ENCODE measurements at regions not wholly inside any gene's neighbourhood (a gene's known extent, or its start where the extent isn't known, plus 50 kb on each side); places are given as distances from the start of the nearest gene placed in this dataset.

DNA sequence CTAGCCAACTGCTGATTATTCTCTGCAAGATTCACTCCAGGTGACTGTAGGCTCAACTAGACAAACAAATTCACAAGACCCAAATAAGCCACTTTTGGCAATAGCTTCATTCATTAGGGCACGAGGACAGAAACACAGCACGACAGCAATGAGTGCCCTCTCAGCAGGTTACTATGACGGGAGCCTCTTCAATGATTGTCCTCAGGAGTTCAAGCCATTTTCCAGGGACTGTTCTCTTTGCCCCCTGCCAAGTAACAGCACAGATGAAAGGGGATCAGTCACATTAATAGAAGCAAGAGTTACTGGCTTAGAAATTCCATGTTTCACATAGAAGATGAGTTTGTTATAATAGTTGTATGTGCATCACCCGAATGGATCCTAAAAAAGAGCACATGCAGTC, 712.2 kb downstream of the CDH8 start:
- no peak for TF ChIP-seq GATA2 (IDR thresholded peaks at IDR 0.05; ENCODE audit: low read depth, low read length)
- no peak for TF ChIP-seq GATA3 (IDR thresholded peaks at IDR 0.05; ENCODE audit: low read depth, low read length)

DNA sequence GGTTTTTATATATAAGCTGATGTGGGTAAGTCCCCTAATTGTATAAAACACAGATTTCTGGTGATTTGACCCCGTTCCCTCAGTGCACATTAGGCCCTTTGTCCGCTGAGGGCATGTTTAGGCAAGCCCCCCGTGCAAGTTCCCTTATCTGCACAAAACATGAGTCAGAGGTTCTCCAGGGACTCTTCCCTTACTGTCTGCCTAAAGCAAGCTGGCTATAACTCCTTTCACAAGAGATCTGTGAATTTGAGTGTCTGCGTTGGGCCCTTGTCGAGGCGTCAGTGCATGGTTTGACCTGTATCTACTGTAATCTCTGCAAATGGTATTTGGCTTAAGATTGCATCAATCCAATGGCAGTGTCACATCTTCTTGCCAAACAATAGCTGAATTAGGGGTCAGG, 712.8 kb downstream of the CDH8 start:
- TF ChIP-seq GATA3 (IDR thresholded peaks at IDR 0.05; ENCODE audit: low read depth, low read length) (no peak), GATA2 (IDR thresholded peaks at IDR 0.05; ENCODE audit: low read depth, low read length) (0 out of 2 replicates have a peak, but pooled peaks have one; percentile 8)

GRCh38 chr16:61320791-61321190, 715.4 kb downstream of the CDH8 start:
- TF ChIP-seq GATA2 (IDR thresholded peaks at IDR 0.05; ENCODE audit: low read depth, low read length) (no peak), GATA3 (IDR thresholded peaks at IDR 0.05; ENCODE audit: low read depth, low read length) (no peak)

- TF ChIP-seq GATA3 (IDR thresholded peaks at IDR 0.05; ENCODE audit: low read depth, low read length): no peak
These were observed 722.3 kb downstream of the CDH8 start for GRCh38 chr16:61313931-61314330.

GRCh38 chr16:61309386-61309785, 726.9 kb downstream of the CDH8 start:
- no peak for TF ChIP-seq GATA3 (IDR thresholded peaks at IDR 0.05; ENCODE audit: low read depth, low read length)
- TF ChIP-seq GATA2 (IDR thresholded peaks at IDR 0.05; ENCODE audit: low read depth, low read length): no peak

GRCh38 chr16:61306204-61306603, 730.0 kb downstream of the CDH8 start:
- no peak for TF ChIP-seq GATA3 (IDR thresholded peaks at IDR 0.05; ENCODE audit: low read depth, low read length)
- TF ChIP-seq GATA2 (IDR thresholded peaks at IDR 0.05; ENCODE audit: low read depth, low read length): no peak

DNA sequence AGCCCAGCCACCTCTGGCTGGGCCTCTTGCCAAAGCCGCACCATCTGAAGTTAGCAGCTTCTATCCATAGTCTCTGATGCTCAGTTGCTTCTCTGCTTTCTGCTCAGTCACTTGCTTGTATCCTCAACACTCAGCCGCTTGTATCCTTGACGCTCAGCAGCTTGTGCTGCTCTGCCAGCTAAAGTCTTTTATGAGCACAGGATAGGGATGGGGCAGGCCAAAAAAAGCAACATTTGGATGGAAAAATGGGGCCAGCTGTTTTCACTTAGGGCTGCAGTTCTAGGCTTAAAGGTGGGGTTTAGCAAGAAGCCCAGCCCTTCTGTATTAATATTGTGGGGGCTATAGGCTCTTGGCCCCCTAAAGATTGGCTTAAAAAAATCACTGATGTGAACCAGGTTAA, 739.4 kb downstream of the CDH8 start:
- no peak for TF ChIP-seq GATA3 (IDR thresholded peaks at IDR 0.05; ENCODE audit: low read depth, low read length)
- no peak for TF ChIP-seq GATA2 (IDR thresholded peaks at IDR 0.05; ENCODE audit: low read depth, low read length)

DNA sequence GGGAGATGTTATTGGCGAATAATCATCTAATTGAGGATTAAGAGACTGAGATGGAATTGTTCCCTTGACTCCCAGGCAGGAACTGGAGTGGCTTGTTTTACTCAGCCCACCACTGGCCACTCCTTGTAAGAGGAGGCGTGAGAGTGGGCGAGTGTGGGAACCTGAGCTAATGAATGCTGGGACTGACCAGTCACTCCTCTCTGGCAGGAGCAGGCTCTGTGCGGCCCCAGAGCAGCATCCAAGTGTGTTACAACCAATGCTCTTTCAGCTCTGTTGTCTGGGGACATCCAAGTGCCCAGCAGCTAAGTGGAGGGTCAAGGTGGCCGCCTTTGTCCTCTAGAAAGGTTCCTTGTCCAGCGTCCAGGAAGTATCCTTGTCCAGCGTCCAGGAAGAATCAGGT, 739.9 kb downstream of the CDH8 start:
- TF ChIP-seq GATA3 (IDR thresholded peaks at IDR 0.05; ENCODE audit: low read depth, low read length): no peak
- no peak for TF ChIP-seq GATA2 (IDR thresholded peaks at IDR 0.05; ENCODE audit: low read depth, low read length)

GRCh38 chr16:61295311-61295710, 740.9 kb downstream of the CDH8 start:
- TF ChIP-seq GATA2 (IDR thresholded peaks at IDR 0.05; ENCODE audit: low read depth, low read length) (no peak), GATA3 (IDR thresholded peaks at IDR 0.05; ENCODE audit: low read depth, low read length) (no peak)

DNA sequence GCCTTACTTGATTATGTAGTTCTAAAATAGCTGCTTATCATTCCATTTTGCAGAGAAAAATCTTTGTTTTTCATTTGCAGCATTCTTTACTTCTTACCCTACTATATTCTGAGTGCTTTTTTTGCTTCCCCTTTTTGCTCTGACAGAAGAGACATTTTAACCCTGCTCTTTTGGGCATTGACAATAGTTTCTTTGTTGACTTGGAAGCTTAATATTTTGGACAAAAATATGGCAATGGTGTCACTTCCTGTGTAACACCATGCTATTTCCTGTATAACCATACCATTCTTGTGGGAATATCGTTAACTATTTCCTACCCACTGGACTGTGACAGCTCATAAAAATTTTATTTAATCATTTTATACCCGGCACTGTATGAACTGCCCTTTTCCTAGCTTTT, 747.1 kb downstream of the CDH8 start:
- TF ChIP-seq GATA2 (IDR thresholded peaks at IDR 0.05; ENCODE audit: low read depth, low read length) (no peak), GATA3 (IDR thresholded peaks at IDR 0.05; ENCODE audit: low read depth, low read length) (no peak)

DNA sequence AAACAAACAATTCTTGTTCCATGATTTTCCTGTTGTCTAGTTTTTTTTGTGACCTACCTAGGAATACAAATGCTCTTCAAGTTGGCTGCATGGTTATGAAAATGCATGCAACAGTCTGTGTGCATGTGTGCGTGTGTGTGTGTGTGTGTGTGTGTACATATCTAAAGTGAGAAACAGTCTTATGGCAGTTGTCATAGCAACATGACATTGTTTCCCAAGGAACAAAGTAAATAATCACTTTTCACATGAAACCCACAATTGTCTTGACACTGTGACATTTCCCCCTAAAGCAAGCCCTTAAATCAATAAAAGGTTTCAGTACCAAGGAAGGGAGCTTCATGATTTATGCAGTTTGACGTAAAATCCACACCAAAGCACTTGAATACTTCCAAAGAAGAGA, 758.4 kb downstream of the CDH8 start:
- TF ChIP-seq GATA2 (IDR thresholded peaks at IDR 0.05; ENCODE audit: low read depth, low read length) (no peak), GATA3 (IDR thresholded peaks at IDR 0.05; ENCODE audit: low read depth, low read length) (no peak)

DNA sequence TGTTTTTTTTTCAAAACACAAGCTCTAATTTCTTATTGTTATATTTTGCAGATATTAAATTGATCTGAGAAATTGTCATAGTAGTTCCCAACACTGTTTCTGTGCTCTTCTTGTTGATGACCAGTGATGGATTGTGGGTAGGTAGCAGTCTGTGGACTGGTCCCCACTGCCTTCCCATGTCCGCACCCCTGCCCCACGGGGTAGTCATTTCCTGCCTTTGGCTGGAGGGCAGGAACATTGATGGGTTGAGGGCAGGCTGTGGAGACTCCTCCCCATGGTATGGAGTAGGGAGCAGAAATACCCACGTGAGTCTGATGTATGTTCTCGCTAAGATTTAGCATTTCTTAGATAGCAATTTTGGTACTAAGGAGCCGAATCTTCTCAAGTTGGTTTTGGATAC, 762.0 kb downstream of the CDH8 start:
- TF ChIP-seq GATA3 (IDR thresholded peaks at IDR 0.05; ENCODE audit: low read depth, low read length): no peak
- TF ChIP-seq GATA2 (IDR thresholded peaks at IDR 0.05; ENCODE audit: low read depth, low read length): no peak

DNA sequence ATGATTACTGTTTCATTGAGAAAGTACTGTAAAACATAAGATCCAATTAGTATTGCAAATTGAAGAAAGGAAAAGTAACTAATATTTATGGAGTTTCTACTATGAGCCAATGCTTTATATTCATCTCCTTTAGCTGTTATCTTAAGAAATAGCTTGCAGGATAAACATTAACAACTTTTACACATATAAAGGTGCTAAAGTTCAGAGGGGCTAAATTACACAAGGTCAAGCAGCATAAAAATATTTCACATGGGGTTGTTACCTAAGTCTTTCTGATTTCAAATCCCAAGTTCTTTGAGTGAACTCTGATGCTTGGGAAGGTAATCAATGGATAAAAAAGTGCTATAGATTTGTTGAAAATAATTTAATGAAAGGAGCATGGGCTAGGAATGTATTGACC, 765.5 kb downstream of the CDH8 start:
- TF ChIP-seq GATA2 (IDR thresholded peaks at IDR 0.05; ENCODE audit: low read depth, low read length) (no peak), GATA3 (IDR thresholded peaks at IDR 0.05; ENCODE audit: low read depth, low read length) (no peak)

GRCh38 chr16:61263400-61263799, 772.8 kb downstream of the CDH8 start:
- TF ChIP-seq GATA2 (IDR thresholded peaks at IDR 0.05; ENCODE audit: low read depth, low read length) (no peak), GATA3 (IDR thresholded peaks at IDR 0.05; ENCODE audit: low read depth, low read length) (no peak)

DNA sequence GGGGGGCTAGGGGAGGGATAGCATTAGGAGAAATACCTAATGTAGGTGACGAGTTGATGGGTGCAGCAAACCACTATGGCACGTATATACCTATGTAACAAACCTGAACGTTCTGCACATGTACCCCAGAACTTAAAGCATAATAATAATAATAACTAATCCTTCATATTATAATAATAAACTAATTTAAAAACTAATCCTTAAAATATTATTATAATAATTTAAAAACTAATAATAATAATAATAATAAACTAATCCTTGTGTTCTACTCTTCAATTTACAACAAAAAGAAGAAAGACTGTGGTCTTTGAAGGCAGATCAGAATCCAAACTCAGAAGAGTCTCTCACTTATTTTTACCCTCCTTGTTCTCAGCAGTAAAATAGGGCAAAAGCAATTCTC, 774.9 kb downstream of the CDH8 start:
- TF ChIP-seq GATA3 (IDR thresholded peaks at IDR 0.05; ENCODE audit: low read depth, low read length) (no peak), GATA2 (IDR thresholded peaks at IDR 0.05; ENCODE audit: low read depth, low read length) (no peak)

- TF ChIP-seq GATA3 (IDR thresholded peaks at IDR 0.05; ENCODE audit: low read depth, low read length) (no peak), GATA2 (IDR thresholded peaks at IDR 0.05; ENCODE audit: low read depth, low read length) (no peak)
These were observed 789.6 kb downstream of the CDH8 start for GRCh38 chr16:61246592-61246991.

Data from SH-SY5Y (cell line).